ENCODE measurements at regions not wholly inside any gene's neighbourhood (a gene's known extent, or its start where the extent isn't known, plus 50 kb on each side); places are given as distances from the start of the nearest gene placed in this dataset.

DNA sequence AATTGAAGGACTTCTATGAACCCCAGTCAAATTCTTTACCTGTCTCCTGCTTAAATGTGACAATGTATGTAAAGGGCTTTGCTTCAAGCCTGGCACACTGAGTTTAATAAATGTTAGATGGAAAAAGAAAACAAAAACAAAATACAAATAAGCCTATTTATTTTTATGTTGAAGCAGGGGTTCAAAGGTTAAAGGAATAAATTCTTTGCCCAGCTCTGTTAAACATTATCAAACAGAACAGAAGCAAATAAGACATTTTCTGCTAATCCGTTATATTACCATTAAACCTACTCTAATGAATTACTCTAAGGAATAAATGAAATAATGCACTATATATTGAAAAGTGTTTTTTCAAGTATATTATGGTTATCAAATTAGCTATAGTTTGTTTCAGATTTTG is 182.5 kb upstream of the CEP162 start:
- TF ChIP-seq, protein P1, sequence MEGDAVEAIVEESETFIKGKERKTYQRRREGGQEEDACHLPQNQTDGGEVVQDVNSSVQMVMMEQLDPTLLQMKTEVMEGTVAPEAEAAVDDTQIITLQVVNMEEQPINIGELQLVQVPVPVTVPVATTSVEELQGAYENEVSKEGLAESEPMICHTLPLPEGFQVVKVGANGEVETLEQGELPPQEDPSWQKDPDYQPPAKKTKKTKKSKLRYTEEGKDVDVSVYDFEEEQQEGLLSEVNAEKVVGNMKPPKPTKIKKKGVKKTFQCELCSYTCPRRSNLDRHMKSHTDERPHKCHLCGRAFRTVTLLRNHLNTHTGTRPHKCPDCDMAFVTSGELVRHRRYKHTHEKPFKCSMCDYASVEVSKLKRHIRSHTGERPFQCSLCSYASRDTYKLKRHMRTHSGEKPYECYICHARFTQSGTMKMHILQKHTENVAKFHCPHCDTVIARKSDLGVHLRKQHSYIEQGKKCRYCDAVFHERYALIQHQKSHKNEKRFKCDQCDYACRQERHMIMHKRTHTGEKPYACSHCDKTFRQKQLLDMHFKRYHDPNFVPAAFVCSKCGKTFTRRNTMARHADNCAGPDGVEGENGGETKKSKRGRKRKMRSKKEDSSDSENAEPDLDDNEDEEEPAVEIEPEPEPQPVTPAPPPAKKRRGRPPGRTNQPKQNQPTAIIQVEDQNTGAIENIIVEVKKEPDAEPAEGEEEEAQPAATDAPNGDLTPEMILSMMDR (conservative IDR thresholded peaks at IDR 0.05 in 1 of 2, IDR thresholded peaks at IDR 0.05 in 1 of 2; ENCODE audit: extremely low read depth in 1 of 2, insufficient read depth in 1 of 2, low read depth in 1 of 2, low read length in 2 of 2): no peak
- no peak for TF ChIP-seq EZH2 (IDR thresholded peaks at IDR 0.05; ENCODE audit: borderline replicate concordance, low read length)

Measured in mammary epithelial cell (primary cell).